Body of pancreas (tissue), 4 donors: ENCODE measurements at regions not wholly inside any gene's neighbourhood (a gene's known extent, or its start where the extent isn't known, plus 50 kb on each side); places are given as distances from the start of the nearest gene placed in this dataset.

ENCODE experiments used
- ATAC-seq: fragments of 150-250 bp; one replicate; pipeline ENCODE4 v1.9.1; 2016
- DNase-seq, 4 donors: peaks; one replicate each; pipeline ENCODE4 v3.0.0-alpha.2; 2019
- H3K27ac ChIP-seq, 4 donors: fragments of 200-600 bp; sonication (generic); 1 replicate in 3 of 4; 2 replicates in 1 of 4; pipeline versions ENCODE4 v1.5.1 to v1.6.1; 2016 to 2019; ENCODE audit warnings: mild to moderate bottlenecking in 1 of 4, mixed read lengths in 1 of 4, moderate library complexity in 1 of 4
- H3K27me3 ChIP-seq, 2 donors: fragments of 200-600 bp; sonication (generic); one replicate each; pipeline ENCODE4 v1.6.0; 2016; ENCODE audit warnings: mild to moderate bottlenecking in 1 of 2
- H3K36me3 ChIP-seq, 2 donors: fragments of 200-600 bp; sonication (generic); replicated peaks in 1 of 2; 2 replicates each; pipeline ENCODE4 v1.5.1; 2016; ENCODE audit warnings: low read depth in 2 of 2; ENCODE audit not compliant: insufficient read depth in 1 of 2
- H3K4me1 ChIP-seq: fragments of 200-600 bp; sonication (generic); one replicate; pipeline ENCODE4 v1.6.0; 2016
- H3K4me3 ChIP-seq, 2 donors: fragments of 200-600 bp; sonication (generic); 1 replicate in 1 of 2; 2 replicates in 1 of 2; pipeline ENCODE4 v1.5.1; 2016 to 2019
- H3K9me3 ChIP-seq, 3 donors: fragments of 200-600 bp; sonication (generic); 1 replicate in 2 of 3; 2 replicates in 1 of 3; pipeline ENCODE4 v1.5.1; 2016
- CTCF ChIP-seq, 7 experiments: fragments of 450-650 bp in 4 of 7; fragments of 200-600 bp in 3 of 7; sonication (generic) in 3 of 7; IDR thresholded peaks; one replicate each; pipeline ENCODE4 v1.5.1; 2016 to 2019; ENCODE audit warnings: antibody characterized with exemption in 7 of 7
- POLR2A ChIP-seq, 3 donors: fragments of 450-650 bp; IDR thresholded peaks; one replicate each; pipeline ENCODE4 v1.6.1; 2016; ENCODE audit warnings: antibody characterized with exemption in 3 of 3, mild to moderate bottlenecking in 2 of 3
- WGBS, 2 donors: methylation state at CpG; one replicate each; pipeline ENCODE4 v1.1.5; 2017; 5-methylcytosine and 5-hydroxymethylcytosine counted together
- intact Hi-C: fragments of 100-400 bp; cut with DNase I; formaldehyde crosslinking; loops from one replicate; pipeline ENCODE4 v1.15.1; 2023

GRCh38 chr3:135849827-135850226, 115.7 kb upstream of the PPP2R3A start:
- ATAC-seq = no peak
- TF ChIP-seq CTCF (IDR thresholded peaks at IDR 0.05) (no peak), POLR2A (IDR thresholded peaks at IDR 0.05) (no peak)
- no peak overlapping the region for H3K27ac ChIP-seq
- intact Hi-C loops = no loop called here
- no peak overlapping the region for H3K4me3 ChIP-seq
- no peak for DNase-seq
- H3K27me3 ChIP-seq = peaks cover 0 to 4% of the 10 kb centered on the region in 2 donors
- peaks cover 0 to 4% (median 0%) of the 10 kb centered on the region in 3 donors for H3K9me3 ChIP-seq
- H3K4me1 ChIP-seq = no peaks in the 10 kb centered on the region
- H3K36me3 ChIP-seq = no peaks in the 10 kb centered on the region

GRCh38 chr3:135851201-135852081, 114.1 kb upstream of the PPP2R3A start:
- ATAC-seq (no peak), DNase-seq (no peak)
- Histone ChIP-seq H3K4me1 (no peaks in the 10 kb centered on the region), H3K27ac (no peak overlapping the region), H3K27me3 (peaks cover 0 to 4% of the 10 kb centered on the region in 2 donors), H3K36me3 (no peaks in the 10 kb centered on the region), H3K9me3 (peaks cover 0 to 4% (median 0%) of the 10 kb centered on the region in 3 donors), H3K4me3 (no peak overlapping the region)
- no peak for TF ChIP-seq CTCF (IDR thresholded peaks at IDR 0.05)
- TF ChIP-seq POLR2A (IDR thresholded peaks at IDR 0.05) = no peak
- WGBS, 2 donors = 26 to 45% methylated on average over 4 of the region's 4 CpGs
- intact Hi-C loops = no loop called here

- 23 to 35% methylated on average over 2 of the region's 2 CpGs for WGBS, 2 donors
- intact Hi-C loops = no loop called here
- H3K27ac ChIP-seq = no peak overlapping the region
- peaks cover 0 to 3% (median 0%) of the 10 kb centered on the region in 3 donors for H3K9me3 ChIP-seq
- H3K4me1 ChIP-seq = no peaks in the 10 kb centered on the region
- H3K27me3 ChIP-seq = peaks cover 0 to 4% of the 10 kb centered on the region in 2 donors
- H3K4me3 ChIP-seq = no peak overlapping the region
- no peak for DNase-seq
- no peaks in the 10 kb centered on the region for H3K36me3 ChIP-seq
- no peak for ATAC-seq
- TF ChIP-seq POLR2A (IDR thresholded peaks at IDR 0.05) (no peak), CTCF (IDR thresholded peaks at IDR 0.05) (no peak)
Observed at GRCh38 chr3:135853981-135854380, 111.5 kb upstream of the PPP2R3A start.

- Histone ChIP-seq H3K4me3 (no peak overlapping the region), H3K27ac (no peak overlapping the region), H3K4me1 (no peaks in the 10 kb centered on the region), H3K27me3 (no peaks in the 10 kb centered on the region), H3K36me3 (no peaks in the 10 kb centered on the region), H3K9me3 (no peaks in the 10 kb centered on the region)
- DNase-seq (no peak), ATAC-seq (no peak)
- intact Hi-C loops = no loop called here
- TF ChIP-seq CTCF (IDR thresholded peaks at IDR 0.05) (no peak), POLR2A (IDR thresholded peaks at IDR 0.05) (no peak)
- WGBS, 2 donors = 52 to 53% methylated on average over 2 of the region's 2 CpGs
Observed at GRCh38 chr3:135860761-135861160, 104.8 kb upstream of the PPP2R3A start.

GRCh38 chr3:135862361-135862760, 103.2 kb upstream of the PPP2R3A start:
- WGBS, 2 donors = 61 to 80% methylated on average over 1 of the region's 1 CpG
- H3K36me3 ChIP-seq = no peaks in the 10 kb centered on the region
- no peaks in the 10 kb centered on the region for H3K27me3 ChIP-seq
- no peak for DNase-seq
- no peak overlapping the region for H3K4me3 ChIP-seq
- no peak for TF ChIP-seq POLR2A (IDR thresholded peaks at IDR 0.05)
- intact Hi-C loops = no loop called here
- ATAC-seq = no peak
- H3K27ac ChIP-seq = no peak overlapping the region
- H3K9me3 ChIP-seq = no peaks in the 10 kb centered on the region
- no peaks in the 10 kb centered on the region for H3K4me1 ChIP-seq
